HCT116 (cell line): ENCODE measurements at regions not wholly inside any gene's neighbourhood (a gene's known extent, or its start where the extent isn't known, plus 50 kb on each side); places are given as distances from the start of the nearest gene placed in this dataset.

ENCODE experiments used
- ATF3 ChIP-seq: IDR thresholded peaks from 2 replicates; pipeline ENCODE4 v1.6.1; 2012
- CTCF ChIP-seq, 3 experiments: fragments of 200-600 bp in 1 of 3; sonication (generic) in 1 of 3; IDR thresholded peaks in 2 of 3; conservative IDR thresholded peaks in 1 of 3; 2 replicates each; pipeline ENCODE4 v1.5.1; 2012 to 2017; ENCODE audit warnings: low read depth in 2 of 3, low read length in 2 of 3, antibody characterized with exemption in 1 of 3, borderline replicate concordance in 1 of 3, control low read depth in 1 of 3, mild to moderate bottlenecking in 1 of 3, mixed read lengths in 1 of 3, mixed run types in 1 of 3, moderate library complexity in 1 of 3; ENCODE audit not compliant: insufficient read depth in 1 of 3
- EGR1 ChIP-seq: IDR thresholded peaks from 2 replicates; pipeline ENCODE4 v1.6.1; 2012; ENCODE audit warnings: low read depth
- EZH2 ChIP-seq: fragments of 200-600 bp; sonication (generic); IDR thresholded peaks from 2 replicates; pipeline ENCODE4 v1.6.1; 2017; ENCODE audit warnings: antibody characterized with exemption, mixed run types
- EZH2phosphoT487 ChIP-seq: fragments of 200-600 bp; IDR thresholded peaks from 2 replicates; pipeline ENCODE4 v1.6.1; 2018; ENCODE audit warnings: antibody characterized with exemption, borderline replicate concordance
- POLR2A ChIP-seq: IDR thresholded peaks from 2 replicates; pipeline ENCODE4 v1.7.0; 2011; ENCODE audit warnings: borderline replicate concordance; ENCODE audit not compliant: insufficient read depth, insufficient read length; ENCODE audit errors: extremely low read depth
- POLR2AphosphoS5 ChIP-seq: IDR thresholded peaks from 2 replicates; pipeline ENCODE4 v1.6.1; 2011; ENCODE audit warnings: mild to moderate bottlenecking, low read depth, low read length, moderate library complexity
- RAD21 ChIP-seq: IDR thresholded peaks from 2 replicates; pipeline ENCODE4 v1.6.1; 2012; ENCODE audit warnings: low read depth, mild to moderate bottlenecking
- SP1 ChIP-seq: IDR thresholded peaks from 2 replicates; pipeline ENCODE4 v1.6.1; 2012; ENCODE audit warnings: low read depth
- TCF7L2 ChIP-seq: IDR thresholded peaks from 2 replicates; pipeline ENCODE4 v1.7.0; 2011; ENCODE audit warnings: borderline replicate concordance, inconsistent platforms; ENCODE audit not compliant: insufficient read depth, insufficient read length; ENCODE audit errors: extremely low read depth
- YY1 ChIP-seq: IDR thresholded peaks from 2 replicates; pipeline ENCODE4 v1.6.1; 2011; ENCODE audit warnings: low read length, low read depth, moderate library complexity, mild to moderate bottlenecking; ENCODE audit not compliant: insufficient replicate concordance; ENCODE audit errors: extremely low read depth
- ZBTB33 ChIP-seq: IDR thresholded peaks from 2 replicates; pipeline ENCODE4 v1.6.1; 2011; ENCODE audit warnings: mild to moderate bottlenecking, low read length, moderate library complexity; ENCODE audit not compliant: insufficient replicate concordance; ENCODE audit errors: extremely low read depth
- TF ChIP-seq, protein P1 (sequence below): IDR thresholded peaks from 2 replicates; pipeline ENCODE4 v1.6.1; 2012; ENCODE audit warnings: low read depth
- TF ChIP-seq, protein P2 (sequence below): IDR thresholded peaks from 2 replicates; pipeline ENCODE4 v1.6.1; 2012

GRCh38 chr2:88377641-88377991 lies 74.9 kb downstream of the FOXI3 start:
- no peak for TF ChIP-seq CTCF (IDR thresholded peaks at IDR 0.05 in 2 of 3, conservative IDR thresholded peaks at IDR 0.05 in 1 of 3; ENCODE audit: borderline replicate concordance in 1 of 3, insufficient read depth in 1 of 3, low read depth in 2 of 3, low read length in 2 of 3)
- TF ChIP-seq POLR2AphosphoS5 = no peak
- TF ChIP-seq POLR2A = no peak
- TF ChIP-seq, protein P1, sequence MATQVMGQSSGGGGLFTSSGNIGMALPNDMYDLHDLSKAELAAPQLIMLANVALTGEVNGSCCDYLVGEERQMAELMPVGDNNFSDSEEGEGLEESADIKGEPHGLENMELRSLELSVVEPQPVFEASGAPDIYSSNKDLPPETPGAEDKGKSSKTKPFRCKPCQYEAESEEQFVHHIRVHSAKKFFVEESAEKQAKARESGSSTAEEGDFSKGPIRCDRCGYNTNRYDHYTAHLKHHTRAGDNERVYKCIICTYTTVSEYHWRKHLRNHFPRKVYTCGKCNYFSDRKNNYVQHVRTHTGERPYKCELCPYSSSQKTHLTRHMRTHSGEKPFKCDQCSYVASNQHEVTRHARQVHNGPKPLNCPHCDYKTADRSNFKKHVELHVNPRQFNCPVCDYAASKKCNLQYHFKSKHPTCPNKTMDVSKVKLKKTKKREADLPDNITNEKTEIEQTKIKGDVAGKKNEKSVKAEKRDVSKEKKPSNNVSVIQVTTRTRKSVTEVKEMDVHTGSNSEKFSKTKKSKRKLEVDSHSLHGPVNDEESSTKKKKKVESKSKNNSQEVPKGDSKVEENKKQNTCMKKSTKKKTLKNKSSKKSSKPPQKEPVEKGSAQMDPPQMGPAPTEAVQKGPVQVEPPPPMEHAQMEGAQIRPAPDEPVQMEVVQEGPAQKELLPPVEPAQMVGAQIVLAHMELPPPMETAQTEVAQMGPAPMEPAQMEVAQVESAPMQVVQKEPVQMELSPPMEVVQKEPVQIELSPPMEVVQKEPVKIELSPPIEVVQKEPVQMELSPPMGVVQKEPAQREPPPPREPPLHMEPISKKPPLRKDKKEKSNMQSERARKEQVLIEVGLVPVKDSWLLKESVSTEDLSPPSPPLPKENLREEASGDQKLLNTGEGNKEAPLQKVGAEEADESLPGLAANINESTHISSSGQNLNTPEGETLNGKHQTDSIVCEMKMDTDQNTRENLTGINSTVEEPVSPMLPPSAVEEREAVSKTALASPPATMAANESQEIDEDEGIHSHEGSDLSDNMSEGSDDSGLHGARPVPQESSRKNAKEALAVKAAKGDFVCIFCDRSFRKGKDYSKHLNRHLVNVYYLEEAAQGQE = no peak
- TF ChIP-seq, protein P2, sequence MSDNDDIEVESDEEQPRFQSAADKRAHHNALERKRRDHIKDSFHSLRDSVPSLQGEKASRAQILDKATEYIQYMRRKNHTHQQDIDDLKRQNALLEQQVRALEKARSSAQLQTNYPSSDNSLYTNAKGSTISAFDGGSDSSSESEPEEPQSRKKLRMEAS = no peak
- TF ChIP-seq SP1 = no peak
- TF ChIP-seq YY1 = no peak
- no peak for TF ChIP-seq TCF7L2
- no peak for TF ChIP-seq ATF3
- no peak for TF ChIP-seq EGR1
- TF ChIP-seq EZH2phosphoT487 = no peak
- TF ChIP-seq EZH2 = no peak
- no peak for TF ChIP-seq RAD21
- TF ChIP-seq ZBTB33 = no peak
